GM12873 (cell line): ENCODE measurements at regions not wholly inside any gene's neighbourhood (a gene's known extent, or its start where the extent isn't known, plus 50 kb on each side); places are given as distances from the start of the nearest gene placed in this dataset.

Experiments used
- CTCF ChIP-seq: IDR thresholded peaks from 2 replicates; pipeline ENCODE4 v1.5.1; 2012; ENCODE audit warnings: low read depth, mild to moderate bottlenecking, moderate library complexity, low read length, control low read depth; ENCODE audit not compliant: insufficient read depth; ENCODE audit errors: missing control alignments

GRCh38 chr13:67489016-67489415 lies 258.9 kb upstream of the PCDH9 start:
- TF ChIP-seq CTCF: no peak

GRCh38 chr13:67481445-67481844 lies 251.3 kb upstream of the PCDH9 start:
- TF ChIP-seq CTCF: no peak

GRCh38 chr13:67474115-67474514 lies 244.0 kb upstream of the PCDH9 start:
- no peak for TF ChIP-seq CTCF

- no peak for TF ChIP-seq CTCF
Measured at GRCh38 chr13:67469623-67470022, 239.5 kb upstream of the PCDH9 start.

- TF ChIP-seq CTCF: no peak
Measured at GRCh38 chr13:67466569-67466968, 236.4 kb upstream of the PCDH9 start.

GRCh38 chr13:67464154-67464553 lies 234.0 kb upstream of the PCDH9 start:
- TF ChIP-seq CTCF: no peak

- TF ChIP-seq CTCF: no peak
Measured at GRCh38 chr13:67462098-67462497, 232.0 kb upstream of the PCDH9 start.
